HepG2 (cell line): ENCODE measurements at regions not wholly inside any gene's neighbourhood (a gene's known extent, or its start where the extent isn't known, plus 50 kb on each side); places are given as distances from the start of the nearest gene placed in this dataset.

ENCODE experiments used
- ATAC-seq: fragments of 200-7000 bp; cut with Tn5 transposase; 3 replicates; pipeline ENCODE4 v1.9.1; 2020; ENCODE audit warnings: mild to moderate bottlenecking, moderate library complexity
- BruUV-seq: library from RNA; stranded (reverse); fragments of 400-500 nt; replicated peaks from 2 replicates; lab custom pipeline; 2021; lab: Mats Ljungman, UMichigan
- CTCF ChIA-PET: fragments of 300-600 bp; formaldehyde crosslinking; extraction: SDS; loops from one replicate; lab custom pipeline; 2021; ENCODE audit warnings: low total read pairs, inconsistent platforms, low intra/inter-chr PET ratio; lab: Yijun Ruan, JAX
- POLR2A ChIA-PET: fragments of 350-600 bp; sonication (Branson Sonifier 250); formaldehyde crosslinking; loops from one replicate; lab custom pipeline; 2020; ENCODE audit warnings: antibody characterized with exemption, inconsistent platforms; lab: Yijun Ruan, JAX
- DNase-seq: peaks from one replicate; pipeline ENCODE4 v3.0.0-alpha.2; 2015; ENCODE audit warnings: low spot score
- FAIRE-seq: peaks from 3 replicates; lab custom pipeline; 2011; peaks lifted over from hg19 to GRCh38; lab: Jason Lieb, UNC
- H2AFZ ChIP-seq: one replicate; pipeline ENCODE4 v1.6.1; 2011; ENCODE audit warnings: low read length, inconsistent platforms
- H3K27ac ChIP-seq: fragments of 300-600 bp; 3 replicates; pipeline ENCODE4 v1.8.0; 2011; ENCODE audit warnings: mixed run types, mild to moderate bottlenecking, mixed read lengths, low read length, inconsistent platforms; ENCODE audit not compliant: insufficient read depth; ENCODE audit errors: extremely low read length
- H3K27me3 ChIP-seq, 2 experiments: fragments of 200-600 bp in 1 of 2; 2 replicates in 1 of 2; 3 replicates in 1 of 2; pipeline versions ENCODE4 v1.6.0 to v1.8.0; 2011; ENCODE audit warnings: low read length in 2 of 2, mild to moderate bottlenecking in 2 of 2, moderate library complexity in 2 of 2, inconsistent platforms in 1 of 2; ENCODE audit not compliant: insufficient read depth in 2 of 2, control insufficient read depth in 1 of 2
- H3K36me3 ChIP-seq, 2 experiments: fragments of 200-600 bp in 1 of 2; replicated peaks in 1 of 2; 2 replicates in 1 of 2; 3 replicates in 1 of 2; pipeline versions ENCODE4 v1.5.1 to v1.8.0; 2011; ENCODE audit warnings: low read length in 2 of 2, inconsistent platforms in 1 of 2; ENCODE audit not compliant: insufficient read depth in 2 of 2, control insufficient read depth in 1 of 2
- H3K4me1 ChIP-seq: 2 replicates; pipeline ENCODE4 v1.5.1; 2012; ENCODE audit warnings: low read length, inconsistent platforms; ENCODE audit not compliant: insufficient read depth
- H3K4me2 ChIP-seq: 2 replicates; pipeline ENCODE4 v1.6.0; 2011; ENCODE audit warnings: low read depth, low read length, inconsistent platforms
- H3K4me3 ChIP-seq, 3 experiments: fragments of 200-600 bp in 1 of 3; sonication (generic), shearing (Covaris generic) in 1 of 3; replicated peaks in 1 of 3; 2 replicates each; pipeline ENCODE4 v1.5.1; 2011 to 2016; ENCODE audit warnings: low read length in 3 of 3, inconsistent platforms in 2 of 3, low read depth in 2 of 3, mild to moderate bottlenecking in 2 of 3, control low read depth in 1 of 3, mixed read lengths in 1 of 3; ENCODE audit not compliant: insufficient read depth in 1 of 3
- H3K79me2 ChIP-seq: one replicate; pipeline ENCODE4 v1.6.1; 2011; ENCODE audit warnings: low read length, inconsistent platforms; ENCODE audit not compliant: insufficient read depth
- H3K9ac ChIP-seq: 2 replicates; pipeline ENCODE4 v1.6.0; 2011; ENCODE audit warnings: mild to moderate bottlenecking, low read depth, low read length, inconsistent platforms; ENCODE audit not compliant: insufficient read depth
- H3K9me3 ChIP-seq: 2 replicates; pipeline ENCODE4 v1.5.1; 2012; ENCODE audit warnings: mild to moderate bottlenecking, low read length
- H4K20me1 ChIP-seq: 2 replicates; pipeline ENCODE4 v1.6.0; 2011; ENCODE audit warnings: inconsistent platforms, mild to moderate bottlenecking, low read length, moderate library complexity; ENCODE audit not compliant: insufficient read depth
- ASH2L ChIP-seq: fragments of 300-600, 200-600 bp; sonication (generic); IDR thresholded peaks from 2 replicates; pipeline ENCODE4 v1.7.0; 2017; ENCODE audit warnings: low read depth, mild to moderate bottlenecking, moderate library complexity, mixed read lengths, low read length; ENCODE audit not compliant: insufficient read length
- DR1 ChIP-seq: sonication (generic); formaldehyde crosslinking; IDR thresholded peaks from 2 replicates; pipeline ENCODE4 v1.8.0; 2021; ENCODE audit warnings: mild to moderate bottlenecking, missing genetic modification reagents, inconsistent platforms
- HNF4A ChIP-seq: sonication (generic); formaldehyde crosslinking; IDR thresholded peaks from 2 replicates; pipeline ENCODE4 v1.4.0; 2020; ENCODE audit warnings: missing genetic modification reagents
- KDM1A ChIP-seq: IDR thresholded peaks from 2 replicates; pipeline ENCODE4 v1.6.1; 2016; ENCODE audit warnings: missing compliant biosample characterization
- ZBTB7A ChIP-seq: sonication (generic); formaldehyde crosslinking; IDR thresholded peaks from 2 replicates; pipeline ENCODE4 v1.8.0; 2022; ENCODE audit warnings: mild to moderate bottlenecking, missing genetic modification reagents
- ZFYVE20 ChIP-seq: sonication (generic); formaldehyde crosslinking; IDR thresholded peaks from 2 replicates; pipeline ENCODE4 v1.8.0; 2023; ENCODE audit warnings: low read depth, mild to moderate bottlenecking, moderate library complexity, missing genetic modification reagents, borderline replicate concordance
- ZNF232 ChIP-seq: sonication (generic); formaldehyde crosslinking; IDR thresholded peaks from 2 replicates; pipeline ENCODE4 v1.4.0; 2020; ENCODE audit warnings: missing genetic modification reagents, borderline replicate concordance
- ZNF331 ChIP-seq: sonication (generic); formaldehyde crosslinking; IDR thresholded peaks from 2 replicates; pipeline ENCODE4 v1.4.0; 2020; ENCODE audit warnings: missing genetic modification reagents
- ZNF839 ChIP-seq: sonication (generic); formaldehyde crosslinking; IDR thresholded peaks from 2 replicates; pipeline ENCODE4 v1.4.0; 2020; ENCODE audit warnings: missing genetic modification reagents, mild to moderate bottlenecking, borderline replicate concordance
- WGBS: methylation state at CpG from one replicate; pipeline ENCODE4 v1.1.6; 2017; ENCODE audit warnings: low lambda C conversion rate; 5-methylcytosine and 5-hydroxymethylcytosine counted together
- in situ Hi-C: cut with HindIII; loops from 2 replicates; pipeline ENCODE4 v1.10.0; 2017; ENCODE audit warnings: low pct_unique_long_range_greater_than_20kb; ENCODE audit not compliant: extremely low pct_ligation_motif_present
- intact Hi-C: fragments of 100-400 bp; cut with micrococcal nuclease; formaldehyde crosslinking; loops from one replicate; pipeline ENCODE4 v1.10.0; 2022; ENCODE audit not compliant: unreplicated experiment
- TF ChIP-seq, protein P1 (sequence below): sonication (generic); formaldehyde crosslinking; conservative IDR thresholded peaks from 2 replicates; pipeline ENCODE4 v1.4.0; 2020; ENCODE audit warnings: missing genetic modification reagents
- TF ChIP-seq, protein P2 (sequence below): sonication (generic); formaldehyde crosslinking; IDR thresholded peaks from 2 replicates; pipeline ENCODE4 v1.4.0; 2020; ENCODE audit warnings: mild to moderate bottlenecking, missing genetic modification reagents
- TF ChIP-seq, protein P3 (sequence below): sonication (generic); formaldehyde crosslinking; IDR thresholded peaks from 2 replicates; pipeline ENCODE4 v1.8.1; 2023; ENCODE audit warnings: missing genetic modification reagents, mild to moderate bottlenecking, borderline replicate concordance
- TF ChIP-seq, protein P4 (sequence below): sonication (generic); formaldehyde crosslinking; IDR thresholded peaks from 2 replicates; pipeline ENCODE4 v1.4.0; 2020; ENCODE audit warnings: missing genetic modification reagents
- TF ChIP-seq, protein P5 (sequence below): sonication (generic); formaldehyde crosslinking; IDR thresholded peaks from 2 replicates; pipeline ENCODE4 v1.4.0; 2020; ENCODE audit warnings: missing genetic modification reagents

DNA sequence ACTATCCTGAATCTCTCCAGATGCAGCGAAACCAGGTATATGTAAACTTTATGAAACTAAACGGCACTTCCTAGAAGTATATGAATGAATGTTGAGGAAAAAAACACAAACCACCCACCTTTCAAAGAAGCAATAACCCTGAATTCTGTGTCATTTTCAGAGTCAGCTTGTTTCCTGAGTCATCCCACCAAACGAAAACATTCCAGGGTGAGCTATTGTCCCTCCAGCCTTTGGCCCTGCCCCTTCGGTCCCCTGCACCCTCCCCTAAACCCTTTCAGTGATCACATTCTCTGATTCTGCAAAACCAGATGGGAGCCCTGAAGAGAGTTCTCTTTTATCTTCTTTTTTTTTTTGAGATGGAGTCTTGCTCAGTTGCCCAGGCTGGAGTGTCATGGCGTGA is 202.6 kb upstream of the ALG10B start:
- in situ Hi-C loops (no loop called here), intact Hi-C loops (no loop called here)
- DNase-seq: no peak
- H4K20me1 ChIP-seq: no peaks in the 10 kb centered on the region
- WGBS: 31% methylated on average over 5 of the region's 5 CpGs
- ChIA-PET POLR2A (no interaction called here), CTCF (no interaction called here)
- no peak overlapping the region for H3K27ac ChIP-seq
- no peak overlapping the region for H3K4me3 ChIP-seq
- 0 out of 2 replicates have a peak, but pooled peaks cover 6% of the 10 kb centered on the region for H3K9me3 ChIP-seq
- no TSS peak for BruUV-seq
- no peak for FAIRE-seq
- no peaks in the 10 kb centered on the region for H3K36me3 ChIP-seq
- H2AFZ ChIP-seq: no peak overlapping the region
- H3K79me2 ChIP-seq: no peaks in the 10 kb centered on the region
- H3K4me1 ChIP-seq: no peaks in the 10 kb centered on the region
- ATAC-seq: no peak
- H3K4me2 ChIP-seq: no peak overlapping the region
- no peaks in the 10 kb centered on the region for H3K27me3 ChIP-seq
- no peak overlapping the region for H3K9ac ChIP-seq
- TF ChIP-seq, protein P1, sequence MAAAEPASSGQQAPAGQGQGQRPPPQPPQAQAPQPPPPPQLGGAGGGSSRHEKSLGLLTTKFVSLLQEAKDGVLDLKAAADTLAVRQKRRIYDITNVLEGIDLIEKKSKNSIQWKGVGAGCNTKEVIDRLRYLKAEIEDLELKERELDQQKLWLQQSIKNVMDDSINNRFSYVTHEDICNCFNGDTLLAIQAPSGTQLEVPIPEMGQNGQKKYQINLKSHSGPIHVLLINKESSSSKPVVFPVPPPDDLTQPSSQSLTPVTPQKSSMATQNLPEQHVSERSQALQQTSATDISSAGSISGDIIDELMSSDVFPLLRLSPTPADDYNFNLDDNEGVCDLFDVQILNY: no peak
- TF ChIP-seq ZNF232 (no peak), HNF4A (CRISPR knock-in tag) (no peak), KDM1A (no peak), ZNF839 (CRISPR knock-in tag) (no peak), ZFYVE20 (no peak), ASH2L (no peak), ZNF331 (no peak), DR1 (CRISPR knock-in tag) (no peak), ZBTB7A (no peak)
- TF ChIP-seq, protein P2, sequence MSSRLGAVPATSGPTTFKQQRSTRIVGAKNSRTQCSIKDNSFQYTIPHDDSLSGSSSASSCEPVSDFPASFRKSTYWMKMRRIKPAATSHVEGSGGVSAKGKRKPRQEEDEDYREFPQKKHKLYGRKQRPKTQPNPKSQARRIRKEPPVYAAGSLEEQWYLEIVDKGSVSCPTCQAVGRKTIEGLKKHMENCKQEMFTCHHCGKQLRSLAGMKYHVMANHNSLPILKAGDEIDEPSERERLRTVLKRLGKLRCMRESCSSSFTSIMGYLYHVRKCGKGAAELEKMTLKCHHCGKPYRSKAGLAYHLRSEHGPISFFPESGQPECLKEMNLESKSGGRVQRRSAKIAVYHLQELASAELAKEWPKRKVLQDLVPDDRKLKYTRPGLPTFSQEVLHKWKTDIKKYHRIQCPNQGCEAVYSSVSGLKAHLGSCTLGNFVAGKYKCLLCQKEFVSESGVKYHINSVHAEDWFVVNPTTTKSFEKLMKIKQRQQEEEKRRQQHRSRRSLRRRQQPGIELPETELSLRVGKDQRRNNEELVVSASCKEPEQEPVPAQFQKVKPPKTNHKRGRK (CRISPR knock-in tag): no peak
- TF ChIP-seq, protein P3, sequence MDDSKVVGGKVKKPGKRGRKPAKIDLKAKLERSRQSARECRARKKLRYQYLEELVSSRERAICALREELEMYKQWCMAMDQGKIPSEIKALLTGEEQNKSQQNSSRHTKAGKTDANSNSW (CRISPR knock-in tag): no peak
- TF ChIP-seq, protein P4, sequence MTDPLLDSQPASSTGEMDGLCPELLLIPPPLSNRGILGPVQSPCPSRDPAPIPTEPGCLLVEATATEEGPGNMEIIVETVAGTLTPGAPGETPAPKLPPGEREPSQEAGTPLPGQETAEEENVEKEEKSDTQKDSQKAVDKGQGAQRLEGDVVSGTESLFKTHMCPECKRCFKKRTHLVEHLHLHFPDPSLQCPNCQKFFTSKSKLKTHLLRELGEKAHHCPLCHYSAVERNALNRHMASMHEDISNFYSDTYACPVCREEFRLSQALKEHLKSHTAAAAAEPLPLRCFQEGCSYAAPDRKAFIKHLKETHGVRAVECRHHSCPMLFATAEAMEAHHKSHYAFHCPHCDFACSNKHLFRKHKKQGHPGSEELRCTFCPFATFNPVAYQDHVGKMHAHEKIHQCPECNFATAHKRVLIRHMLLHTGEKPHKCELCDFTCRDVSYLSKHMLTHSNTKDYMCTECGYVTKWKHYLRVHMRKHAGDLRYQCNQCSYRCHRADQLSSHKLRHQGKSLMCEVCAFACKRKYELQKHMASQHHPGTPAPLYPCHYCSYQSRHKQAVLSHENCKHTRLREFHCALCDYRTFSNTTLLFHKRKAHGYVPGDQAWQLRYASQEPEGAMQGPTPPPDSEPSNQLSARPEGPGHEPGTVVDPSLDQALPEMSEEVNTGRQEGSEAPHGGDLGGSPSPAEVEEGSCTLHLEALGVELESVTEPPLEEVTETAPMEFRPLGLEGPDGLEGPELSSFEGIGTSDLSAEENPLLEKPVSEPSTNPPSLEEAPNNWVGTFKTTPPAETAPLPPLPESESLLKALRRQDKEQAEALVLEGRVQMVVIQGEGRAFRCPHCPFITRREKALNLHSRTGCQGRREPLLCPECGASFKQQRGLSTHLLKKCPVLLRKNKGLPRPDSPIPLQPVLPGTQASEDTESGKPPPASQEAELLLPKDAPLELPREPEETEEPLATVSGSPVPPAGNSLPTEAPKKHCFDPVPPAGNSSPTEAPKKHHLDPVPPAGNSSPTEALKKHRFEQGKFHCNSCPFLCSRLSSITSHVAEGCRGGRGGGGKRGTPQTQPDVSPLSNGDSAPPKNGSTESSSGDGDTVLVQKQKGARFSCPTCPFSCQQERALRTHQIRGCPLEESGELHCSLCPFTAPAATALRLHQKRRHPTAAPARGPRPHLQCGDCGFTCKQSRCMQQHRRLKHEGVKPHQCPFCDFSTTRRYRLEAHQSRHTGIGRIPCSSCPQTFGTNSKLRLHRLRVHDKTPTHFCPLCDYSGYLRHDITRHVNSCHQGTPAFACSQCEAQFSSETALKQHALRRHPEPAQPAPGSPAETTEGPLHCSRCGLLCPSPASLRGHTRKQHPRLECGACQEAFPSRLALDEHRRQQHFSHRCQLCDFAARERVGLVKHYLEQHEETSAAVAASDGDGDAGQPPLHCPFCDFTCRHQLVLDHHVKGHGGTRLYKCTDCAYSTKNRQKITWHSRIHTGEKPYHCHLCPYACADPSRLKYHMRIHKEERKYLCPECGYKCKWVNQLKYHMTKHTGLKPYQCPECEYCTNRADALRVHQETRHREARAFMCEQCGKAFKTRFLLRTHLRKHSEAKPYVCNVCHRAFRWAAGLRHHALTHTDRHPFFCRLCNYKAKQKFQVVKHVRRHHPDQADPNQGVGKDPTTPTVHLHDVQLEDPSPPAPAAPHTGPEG (CRISPR knock-in tag): no peak
- TF ChIP-seq, protein P5, sequence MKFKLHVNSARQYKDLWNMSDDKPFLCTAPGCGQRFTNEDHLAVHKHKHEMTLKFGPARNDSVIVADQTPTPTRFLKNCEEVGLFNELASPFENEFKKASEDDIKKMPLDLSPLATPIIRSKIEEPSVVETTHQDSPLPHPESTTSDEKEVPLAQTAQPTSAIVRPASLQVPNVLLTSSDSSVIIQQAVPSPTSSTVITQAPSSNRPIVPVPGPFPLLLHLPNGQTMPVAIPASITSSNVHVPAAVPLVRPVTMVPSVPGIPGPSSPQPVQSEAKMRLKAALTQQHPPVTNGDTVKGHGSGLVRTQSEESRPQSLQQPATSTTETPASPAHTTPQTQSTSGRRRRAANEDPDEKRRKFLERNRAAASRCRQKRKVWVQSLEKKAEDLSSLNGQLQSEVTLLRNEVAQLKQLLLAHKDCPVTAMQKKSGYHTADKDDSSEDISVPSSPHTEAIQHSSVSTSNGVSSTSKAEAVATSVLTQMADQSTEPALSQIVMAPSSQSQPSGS: no peak
